ENCODE measurements at regions not wholly inside any gene's neighbourhood (a gene's known extent, or its start where the extent isn't known, plus 50 kb on each side); places are given as distances from the start of the nearest gene placed in this dataset.

DNA sequence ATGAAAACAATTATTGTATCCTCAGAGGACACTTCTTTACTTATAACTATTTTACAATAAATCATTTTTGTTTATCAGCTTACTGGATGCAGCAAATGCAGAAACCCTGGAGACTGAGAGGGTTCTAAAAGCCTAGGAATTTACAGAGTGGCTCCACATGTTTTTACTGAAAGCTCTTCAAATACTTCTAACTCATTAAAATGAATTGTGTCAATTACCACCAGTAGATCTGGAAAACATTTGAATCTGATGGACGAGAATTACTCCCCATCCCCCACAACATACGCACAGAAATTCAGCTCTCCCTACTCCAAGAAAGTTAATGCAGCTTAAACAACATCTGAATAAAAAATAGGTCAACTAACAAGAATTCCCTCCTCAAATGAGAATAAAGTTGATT is 319.8 kb upstream of the FIGN start:
- DNase-seq = no peak
- Histone ChIP-seq H3K27me3 (ENCODE audit: control insufficient read depth, insufficient read depth, low read length) (no peaks in the 10 kb centered on the region), H3K4me3 (ENCODE audit: low read length) (no peak overlapping the region), H3K36me3 (ENCODE audit: control insufficient read depth, insufficient read depth, low read length) (no peaks in the 10 kb centered on the region), H3K27ac (ENCODE audit: low read length) (no peak overlapping the region), H3K4me1 (ENCODE audit: control insufficient read depth, insufficient read depth, low read length) (no peaks in the 10 kb centered on the region), H3K9me3 (ENCODE audit: control insufficient read depth, insufficient read depth, low read length) (no peaks in the 10 kb centered on the region)
- Mint-ChIP-seq H3K27me3 (ENCODE audit: low read depth in 2 of 2) (no peaks in the 10 kb centered on the region), H3K27ac (no peak overlapping the region), H3K9me3 (peaks cover 4 to 10% of the 10 kb centered on the region in 2 donors), H3K4me1 (no peaks in the 10 kb centered on the region), H3K36me3 (no peaks in the 10 kb centered on the region), H3K4me3 (no peak overlapping the region)
- no peak for ATAC-seq
- TF ChIP-seq, protein P1, sequence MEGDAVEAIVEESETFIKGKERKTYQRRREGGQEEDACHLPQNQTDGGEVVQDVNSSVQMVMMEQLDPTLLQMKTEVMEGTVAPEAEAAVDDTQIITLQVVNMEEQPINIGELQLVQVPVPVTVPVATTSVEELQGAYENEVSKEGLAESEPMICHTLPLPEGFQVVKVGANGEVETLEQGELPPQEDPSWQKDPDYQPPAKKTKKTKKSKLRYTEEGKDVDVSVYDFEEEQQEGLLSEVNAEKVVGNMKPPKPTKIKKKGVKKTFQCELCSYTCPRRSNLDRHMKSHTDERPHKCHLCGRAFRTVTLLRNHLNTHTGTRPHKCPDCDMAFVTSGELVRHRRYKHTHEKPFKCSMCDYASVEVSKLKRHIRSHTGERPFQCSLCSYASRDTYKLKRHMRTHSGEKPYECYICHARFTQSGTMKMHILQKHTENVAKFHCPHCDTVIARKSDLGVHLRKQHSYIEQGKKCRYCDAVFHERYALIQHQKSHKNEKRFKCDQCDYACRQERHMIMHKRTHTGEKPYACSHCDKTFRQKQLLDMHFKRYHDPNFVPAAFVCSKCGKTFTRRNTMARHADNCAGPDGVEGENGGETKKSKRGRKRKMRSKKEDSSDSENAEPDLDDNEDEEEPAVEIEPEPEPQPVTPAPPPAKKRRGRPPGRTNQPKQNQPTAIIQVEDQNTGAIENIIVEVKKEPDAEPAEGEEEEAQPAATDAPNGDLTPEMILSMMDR (IDR thresholded peaks at IDR 0.05) = no peak
- intact Hi-C loops (cut with micrococcal nuclease) = no loop called here
- WGBS (ENCODE audit: insufficient coverage) = 79% methylated on average over 2 of the region's 2 CpGs

DNA sequence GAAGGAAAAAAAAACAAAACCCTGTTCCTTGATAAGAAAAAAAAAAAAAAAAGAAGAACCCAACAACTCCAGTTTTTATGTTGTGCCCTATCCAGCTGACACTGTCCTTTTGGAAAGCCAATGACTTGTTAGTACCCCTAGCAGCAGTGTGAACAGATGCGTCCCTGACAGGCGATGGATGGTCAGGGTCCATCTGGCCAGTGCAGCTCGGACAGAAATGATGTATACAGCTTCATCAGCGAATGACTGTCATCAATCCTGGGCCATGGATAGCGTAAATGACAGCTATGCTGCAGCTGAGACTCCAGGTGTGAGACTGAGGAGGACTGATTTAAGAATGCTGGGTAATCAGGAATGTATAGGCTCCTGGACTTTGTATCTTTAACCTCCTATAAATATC is 318.8 kb upstream of the FIGN start:
- no peak overlapping the region for H3K27ac Mint-ChIP-seq
- ATAC-seq (no peak), DNase-seq (no peak)
- no peak overlapping the region for H3K4me3 Mint-ChIP-seq
- H3K9me3 Mint-ChIP-seq = peaks cover 6 to 10% of the 10 kb centered on the region in 2 donors
- H3K9me3 ChIP-seq (ENCODE audit: control insufficient read depth, insufficient read depth, low read length) = no peaks in the 10 kb centered on the region
- 85% methylated on average over 5 of the region's 5 CpGs for WGBS (ENCODE audit: insufficient coverage)
- no peak overlapping the region for H3K4me3 ChIP-seq (ENCODE audit: low read length)
- intact Hi-C loops (cut with micrococcal nuclease) = no loop called here
- no peaks in the 10 kb centered on the region for H3K4me1 Mint-ChIP-seq
- no peaks in the 10 kb centered on the region for H3K27me3 Mint-ChIP-seq (ENCODE audit: low read depth in 2 of 2)
- no peaks in the 10 kb centered on the region for H3K4me1 ChIP-seq (ENCODE audit: control insufficient read depth, insufficient read depth, low read length)
- H3K27me3 ChIP-seq (ENCODE audit: control insufficient read depth, insufficient read depth, low read length) = no peaks in the 10 kb centered on the region
- H3K27ac ChIP-seq (ENCODE audit: low read length) = no peak overlapping the region
- H3K36me3 Mint-ChIP-seq = no peaks in the 10 kb centered on the region
- TF ChIP-seq, protein P1 (IDR thresholded peaks at IDR 0.05) = no peak
- no peaks in the 10 kb centered on the region for H3K36me3 ChIP-seq (ENCODE audit: control insufficient read depth, insufficient read depth, low read length)

DNA sequence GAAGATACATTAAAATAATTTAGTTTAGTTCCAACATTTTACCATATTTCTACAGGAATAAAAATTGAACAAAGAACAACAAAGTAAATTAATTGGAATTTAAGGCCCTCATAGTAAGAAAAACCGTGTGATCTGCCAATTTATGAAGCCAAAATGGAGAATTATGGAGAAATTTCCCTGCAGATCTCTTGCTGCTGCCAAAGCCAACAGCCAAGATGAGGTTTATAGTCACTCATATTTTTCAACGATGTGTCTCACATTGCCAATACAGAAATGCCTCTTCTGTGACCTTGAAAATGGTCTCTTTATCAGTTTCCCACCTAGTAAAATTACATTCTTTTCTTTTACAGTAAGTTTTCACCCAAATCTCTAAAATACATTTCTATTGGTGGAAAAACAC is 317.2 kb upstream of the FIGN start:
- Histone ChIP-seq H3K4me3 (ENCODE audit: low read length) (no peak overlapping the region), H3K27ac (ENCODE audit: low read length) (no peak overlapping the region), H3K9me3 (ENCODE audit: control insufficient read depth, insufficient read depth, low read length) (no peaks in the 10 kb centered on the region), H3K4me1 (ENCODE audit: control insufficient read depth, insufficient read depth, low read length) (no peaks in the 10 kb centered on the region), H3K36me3 (ENCODE audit: control insufficient read depth, insufficient read depth, low read length) (no peaks in the 10 kb centered on the region), H3K27me3 (ENCODE audit: control insufficient read depth, insufficient read depth, low read length) (no peaks in the 10 kb centered on the region)
- no peak overlapping the region for H3K27ac Mint-ChIP-seq
- WGBS (ENCODE audit: insufficient coverage) = 77% methylated on average over 2 of the region's 2 CpGs
- H3K36me3 Mint-ChIP-seq = no peaks in the 10 kb centered on the region
- H3K9me3 Mint-ChIP-seq = peaks cover 11 to 16% of the 10 kb centered on the region in 2 donors
- intact Hi-C loops (cut with micrococcal nuclease) = no loop called here
- H3K27me3 Mint-ChIP-seq (ENCODE audit: low read depth in 2 of 2) = no peaks in the 10 kb centered on the region
- ATAC-seq (no peak), DNase-seq (no peak)
- no peaks in the 10 kb centered on the region for H3K4me1 Mint-ChIP-seq
- H3K4me3 Mint-ChIP-seq = no peak overlapping the region
- TF ChIP-seq, protein P1 (IDR thresholded peaks at IDR 0.05) = no peak

GRCh38 chr2:164052006-164052405 is 316.2 kb upstream of the FIGN start:
- no peaks in the 10 kb centered on the region for H3K36me3 Mint-ChIP-seq
- H3K27ac ChIP-seq (ENCODE audit: low read length) = no peak overlapping the region
- H3K36me3 ChIP-seq (ENCODE audit: control insufficient read depth, insufficient read depth, low read length) = no peaks in the 10 kb centered on the region
- H3K4me3 Mint-ChIP-seq = no peak overlapping the region
- H3K4me1 ChIP-seq (ENCODE audit: control insufficient read depth, insufficient read depth, low read length) = no peaks in the 10 kb centered on the region
- 77% methylated on average over 5 of the region's 6 CpGs for WGBS (ENCODE audit: insufficient coverage)
- no peak overlapping the region for H3K4me3 ChIP-seq (ENCODE audit: low read length)
- intact Hi-C loops (cut with micrococcal nuclease) = no loop called here
- no peak overlapping the region for H3K27ac Mint-ChIP-seq
- H3K9me3 Mint-ChIP-seq = peaks cover 14 to 17% of the 10 kb centered on the region in 2 donors
- ATAC-seq (no peak), DNase-seq (no peak)
- no peaks in the 10 kb centered on the region for H3K27me3 ChIP-seq (ENCODE audit: control insufficient read depth, insufficient read depth, low read length)
- H3K9me3 ChIP-seq (ENCODE audit: control insufficient read depth, insufficient read depth, low read length) = no peaks in the 10 kb centered on the region
- H3K27me3 Mint-ChIP-seq (ENCODE audit: low read depth in 2 of 2) = no peaks in the 10 kb centered on the region
- H3K4me1 Mint-ChIP-seq = no peaks in the 10 kb centered on the region
- TF ChIP-seq, protein P1 (IDR thresholded peaks at IDR 0.05) = no peak
